Neural cell (in vitro differentiated cells): ENCODE measurements at regions not wholly inside any gene's neighbourhood (a gene's known extent, or its start where the extent isn't known, plus 50 kb on each side); places are given as distances from the start of the nearest gene placed in this dataset.

Experiments used
- H2AFZ ChIP-seq: fragments of 200-600, 300-800 bp; sonication (generic), shearing (Covaris generic); 2 replicates; pipeline ENCODE4 v1.6.0; 2014; ENCODE audit warnings: low read depth, mild to moderate bottlenecking, antibody characterized with exemption, low read length, moderate library complexity
- H3F3A ChIP-seq: fragments of 200-600 bp; shearing (Covaris generic); 2 replicates; pipeline ENCODE4 v1.6.1; 2016; ENCODE audit warnings: mild to moderate bottlenecking, moderate library complexity, mixed read lengths, antibody characterized with exemption, low read length; ENCODE audit not compliant: insufficient read depth, poor library complexity, severe bottlenecking
- H3K27ac ChIP-seq: fragments of 200-600, 300-800 bp; sonication (generic), shearing (Covaris generic); 2 replicates; pipeline ENCODE4 v1.5.1; 2014; ENCODE audit warnings: mild to moderate bottlenecking, low read length, moderate library complexity
- H3K27me3 ChIP-seq: fragments of 300-800, 200-600 bp; sonication (generic), shearing (Covaris generic); 2 replicates; pipeline ENCODE4 v1.6.0; 2014; ENCODE audit warnings: mild to moderate bottlenecking, low read depth, low read length, moderate library complexity; ENCODE audit not compliant: insufficient read depth
- H3K36me3 ChIP-seq: fragments of 300-800, 200-600 bp; sonication (generic), shearing (Covaris generic); 2 replicates; pipeline ENCODE4 v1.5.1; 2014; ENCODE audit warnings: mild to moderate bottlenecking, antibody characterized with exemption, low read length, moderate library complexity; ENCODE audit not compliant: insufficient read depth
- H3K4me2 ChIP-seq: fragments of 300-800, 200-600 bp; sonication (generic), shearing (Covaris generic); 2 replicates; pipeline ENCODE4 v1.6.0; 2014; ENCODE audit warnings: mild to moderate bottlenecking, low read length
- H3K4me3 ChIP-seq: fragments of 300-800, 200-600 bp; sonication (generic), shearing (Covaris generic); 2 replicates; pipeline ENCODE4 v1.5.1; 2014; ENCODE audit warnings: mild to moderate bottlenecking, low read length, moderate library complexity
- H3K79me2 ChIP-seq: fragments of 200-600 bp; shearing (Covaris generic); replicated peaks from 2 replicates; pipeline ENCODE4 v1.6.0; 2014; ENCODE audit warnings: mild to moderate bottlenecking, low read length, moderate library complexity; ENCODE audit not compliant: insufficient read depth
- H3K9ac ChIP-seq: fragments of 300-800, 200-600 bp; sonication (generic), shearing (Covaris generic); 2 replicates; pipeline ENCODE4 v1.6.1; 2016; ENCODE audit warnings: mild to moderate bottlenecking, low read length, mixed read lengths
- H3K9me2 ChIP-seq: fragments of 200-600 bp; shearing (Covaris generic); 2 replicates; pipeline ENCODE4 v1.6.1; 2016; ENCODE audit warnings: mild to moderate bottlenecking, low read length, mixed read lengths; ENCODE audit not compliant: insufficient read depth
- H3K9me3 ChIP-seq: fragments of 200-600, 300-800 bp; sonication (generic), shearing (Covaris generic); 2 replicates; pipeline ENCODE4 v1.6.1; 2016; ENCODE audit warnings: mild to moderate bottlenecking, mixed run types, low read length, moderate library complexity, mixed read lengths
- H4K20me1 ChIP-seq: fragments of 200-600 bp; shearing (Covaris generic); 2 replicates; pipeline ENCODE4 v1.6.1; 2016; ENCODE audit warnings: mild to moderate bottlenecking, mixed run types; ENCODE audit not compliant: insufficient read depth
- CTCF ChIP-seq: fragments of 450-650 bp; IDR thresholded peaks from 2 replicates; pipeline ENCODE4 v1.5.1; 2014; ENCODE audit warnings: antibody characterized with exemption, mild to moderate bottlenecking, moderate library complexity; ENCODE audit not compliant: poor library complexity, severe bottlenecking
- EP300 ChIP-seq: fragments of 450-650 bp; conservative IDR thresholded peaks from 2 replicates; pipeline ENCODE4 v1.6.1; 2014; ENCODE audit warnings: antibody characterized with exemption, mild to moderate bottlenecking, moderate library complexity; ENCODE audit not compliant: poor library complexity, severe bottlenecking
- EZH2 ChIP-seq: fragments of 200-600, 300-800 bp; shearing (Covaris generic), sonication (generic); IDR thresholded peaks from 2 replicates; pipeline ENCODE4 v1.6.1; 2014; ENCODE audit warnings: antibody characterized with exemption, low read length, borderline replicate concordance, mild to moderate bottlenecking; ENCODE audit not compliant: insufficient read depth, poor library complexity, severe bottlenecking
- MXI1 ChIP-seq: fragments of 450-650 bp; conservative IDR thresholded peaks from 2 replicates; pipeline ENCODE4 v1.6.1; 2014; ENCODE audit warnings: antibody characterized with exemption, mild to moderate bottlenecking; ENCODE audit not compliant: poor library complexity, severe bottlenecking
- POLR2AphosphoS5 ChIP-seq: IDR thresholded peaks from 2 replicates; pipeline ENCODE4 v1.6.1; 2012
- RAD21 ChIP-seq: fragments of 450-650 bp; conservative IDR thresholded peaks from 2 replicates; pipeline ENCODE4 v1.6.1; 2014; ENCODE audit warnings: antibody characterized with exemption, mild to moderate bottlenecking, moderate library complexity
- REST ChIP-seq: IDR thresholded peaks from 2 replicates; pipeline ENCODE4 v1.6.1; 2012; ENCODE audit warnings: borderline replicate concordance
- SMC3 ChIP-seq: fragments of 450-650 bp; conservative IDR thresholded peaks from 2 replicates; pipeline ENCODE4 v1.6.1; 2014; ENCODE audit warnings: antibody characterized with exemption, mild to moderate bottlenecking, moderate library complexity; ENCODE audit not compliant: poor library complexity
- TAF1 ChIP-seq: IDR thresholded peaks from 2 replicates; pipeline ENCODE4 v1.6.1; 2012; ENCODE audit warnings: low read depth

DNA sequence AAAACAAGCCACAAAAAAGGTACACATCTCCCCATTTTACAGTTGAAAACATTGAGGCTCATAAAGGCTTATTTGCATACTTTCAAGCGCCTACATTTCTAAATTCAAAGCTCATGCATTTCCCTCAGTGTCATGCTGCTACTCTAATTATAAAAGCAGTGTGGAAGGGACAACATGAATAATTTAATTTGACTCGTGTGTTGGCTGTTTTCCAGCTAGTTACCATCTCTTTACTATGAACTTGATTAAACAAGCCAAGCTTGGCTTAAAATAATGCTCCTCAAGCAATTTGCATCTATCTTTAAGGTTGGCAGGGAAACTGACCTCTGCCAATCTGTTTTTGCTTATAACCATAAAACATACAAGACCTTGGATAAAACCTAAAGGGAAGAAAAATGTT, 252.5 kb upstream of the NEIL3 start:
- no peak for TF ChIP-seq REST
- TF ChIP-seq TAF1 = no peak
- TF ChIP-seq RAD21 = no peak
- TF ChIP-seq CTCF = no peak
- TF ChIP-seq MXI1 = no peak
- TF ChIP-seq SMC3 = no peak
- no peak for TF ChIP-seq EZH2
- TF ChIP-seq POLR2AphosphoS5 = no peak
- no peak for TF ChIP-seq EP300
- H3K27me3 ChIP-seq = no peaks in the 10 kb centered on the region
- H3K36me3 ChIP-seq = no peaks in the 10 kb centered on the region
- no peaks in the 10 kb centered on the region for H3K9me2 ChIP-seq
- H4K20me1 ChIP-seq = no peaks in the 10 kb centered on the region
- no peaks in the 10 kb centered on the region for H3F3A ChIP-seq
- no peak overlapping the region for H3K4me3 ChIP-seq
- no peak overlapping the region for H3K9ac ChIP-seq
- no peak overlapping the region for H3K27ac ChIP-seq
- no peak overlapping the region for H2AFZ ChIP-seq
- no peaks in the 10 kb centered on the region for H3K9me3 ChIP-seq
- no peaks in the 10 kb centered on the region for H3K79me2 ChIP-seq
- H3K4me2 ChIP-seq = no peak overlapping the region

DNA sequence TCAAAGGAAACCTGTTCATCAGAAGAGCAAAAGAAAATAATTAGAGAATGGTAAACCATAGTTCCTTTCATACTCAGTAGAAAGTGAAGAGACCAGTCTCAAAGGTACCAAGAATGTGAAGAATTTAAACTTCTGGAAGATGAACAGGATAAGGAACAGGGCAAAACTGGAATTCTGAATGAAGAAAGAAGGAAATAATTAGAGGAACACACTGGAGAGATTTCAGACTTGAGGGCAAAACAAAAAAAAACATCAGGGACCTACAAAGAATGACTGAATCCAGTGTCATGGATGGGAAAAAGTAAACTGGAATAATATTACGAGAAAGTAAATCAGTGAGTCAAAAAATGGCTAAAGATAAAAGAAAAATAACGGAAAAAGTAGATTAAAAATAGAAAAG, 245.6 kb upstream of the NEIL3 start:
- H3K9me2 ChIP-seq = no peaks in the 10 kb centered on the region
- no peaks in the 10 kb centered on the region for H3F3A ChIP-seq

More for the DNA sequence above, 245.6 kb upstream of the NEIL3 start:
- H3K4me2 ChIP-seq = no peak overlapping the region
- TF ChIP-seq MXI1 = no peak
- no peak for TF ChIP-seq TAF1
- TF ChIP-seq SMC3 = no peak
- TF ChIP-seq CTCF = no peak
- no peak for TF ChIP-seq EZH2
- TF ChIP-seq POLR2AphosphoS5 = no peak
- TF ChIP-seq RAD21 = no peak
- TF ChIP-seq REST = no peak
- TF ChIP-seq EP300 = no peak
- no peaks in the 10 kb centered on the region for H3K36me3 ChIP-seq
- no peak overlapping the region for H3K4me3 ChIP-seq
- no peaks in the 10 kb centered on the region for H3K79me2 ChIP-seq
- H4K20me1 ChIP-seq = no peaks in the 10 kb centered on the region
- no peaks in the 10 kb centered on the region for H3K27me3 ChIP-seq
- H2AFZ ChIP-seq = no peak overlapping the region
- no peaks in the 10 kb centered on the region for H3K9me3 ChIP-seq
- no peak overlapping the region for H3K27ac ChIP-seq
- H3K9ac ChIP-seq = no peak overlapping the region
